Breast epithelium (tissue), 4 donors: ENCODE measurements at regions not wholly inside any gene's neighbourhood (a gene's known extent, or its start where the extent isn't known, plus 50 kb on each side); places are given as distances from the start of the nearest gene placed in this dataset.

Source experiments
- DNase-seq, 2 donors: peaks; one replicate each; pipeline ENCODE4 v3.0.0-alpha.2; 2019; ENCODE audit warnings: low spot score in 2 of 2
- H3K27ac ChIP-seq, 2 donors: fragments of 200-600 bp; sonication (generic) in 1 of 2; one replicate each; pipeline ENCODE4 v1.5.1; 2016 to 2019; ENCODE audit warnings: mild to moderate bottlenecking in 1 of 2
- H3K27me3 ChIP-seq, 2 donors: fragments of 200-600 bp; sonication (generic) in 1 of 2; one replicate each; pipeline versions ENCODE4 v1.5.1 to v1.6.0; 2017 to 2019; ENCODE audit warnings: control low read depth in 1 of 2, mild to moderate bottlenecking in 1 of 2
- H3K36me3 ChIP-seq: fragments of 200-600 bp; one replicate; pipeline ENCODE4 v1.5.1; 2019
- H3K4me1 ChIP-seq, 2 donors: fragments of 200-600 bp; sonication (generic); one replicate each; pipeline ENCODE4 v1.5.1; 2016 to 2019; ENCODE audit warnings: control low read depth in 1 of 2
- H3K4me3 ChIP-seq, 3 donors: fragments of 200-600 bp; sonication (generic); 1 replicate in 2 of 3; 2 replicates in 1 of 3; pipeline ENCODE4 v1.5.1; 2016 to 2019; ENCODE audit warnings: mild to moderate bottlenecking in 3 of 3, moderate library complexity in 2 of 3
- H3K9me3 ChIP-seq, 2 donors: fragments of 200-600 bp; sonication (generic) in 1 of 2; one replicate each; pipeline ENCODE4 v1.5.1; 2016 to 2019; ENCODE audit warnings: control low read depth in 1 of 2
- CTCF ChIP-seq, 3 donors: fragments of 450-650 bp; IDR thresholded peaks; one replicate each; pipeline ENCODE4 v1.5.1; 2016 to 2017; ENCODE audit warnings: antibody characterized with exemption in 3 of 3, mild to moderate bottlenecking in 3 of 3, moderate library complexity in 3 of 3
- POLR2A ChIP-seq: fragments of 450-650 bp; IDR thresholded peaks from one replicate; pipeline ENCODE4 v1.6.1; 2016; ENCODE audit warnings: antibody characterized with exemption, mild to moderate bottlenecking, moderate library complexity
- POLR2AphosphoS5 ChIP-seq, 3 donors: sonication (generic); formaldehyde crosslinking; IDR thresholded peaks; one replicate each; pipeline ENCODE4 v1.6.1; 2017; ENCODE audit warnings: antibody characterized with exemption in 3 of 3
- intact Hi-C: fragments of 100-400 bp; cut with DNase I; formaldehyde crosslinking; loops from one replicate; pipeline ENCODE4 v1.15.1; 2023; ENCODE audit warnings: low total_unique reads

GRCh38 chr20:39146394-39146793 lies 184.2 kb downstream of the DHX35 start:
- Histone ChIP-seq H3K9me3 (no peaks in the 10 kb centered on the region), H3K27me3 (peaks cover 0 to under 1% of the 10 kb centered on the region in 2 donors), H3K27ac (no peak overlapping the region), H3K4me3 (no peak overlapping the region), H3K36me3 (no peaks in the 10 kb centered on the region), H3K4me1 (no peaks in the 10 kb centered on the region)
- no peak for DNase-seq
- intact Hi-C loops, result no loop called here
- TF ChIP-seq CTCF (IDR thresholded peaks at IDR 0.05) (no peak), POLR2A (no peak), POLR2AphosphoS5 (IDR thresholded peaks at IDR 0.05) (no peak)

- no peaks in the 10 kb centered on the region for H3K9me3 ChIP-seq
- no peak for DNase-seq
- TF ChIP-seq CTCF (IDR thresholded peaks at IDR 0.05), result no peak
- no peak for TF ChIP-seq POLR2AphosphoS5 (IDR thresholded peaks at IDR 0.05)
- TF ChIP-seq POLR2A, result no peak
- no peaks in the 10 kb centered on the region for H3K4me1 ChIP-seq
- H3K27ac ChIP-seq, result no peak overlapping the region
- no peaks in the 10 kb centered on the region for H3K36me3 ChIP-seq
- peaks cover 0 to 5% of the 10 kb centered on the region in 2 donors for H3K27me3 ChIP-seq
- H3K4me3 ChIP-seq, result no peak overlapping the region
- intact Hi-C loops, result no loop called here
These were observed 183.8 kb downstream of the DHX35 start for GRCh38 chr20:39145921-39146320.

- no peaks in the 10 kb centered on the region for H3K9me3 ChIP-seq
- H3K27ac ChIP-seq, result no peak overlapping the region
- intact Hi-C loops, result no loop called here
- no peaks in the 10 kb centered on the region for H3K36me3 ChIP-seq
- no peaks in the 10 kb centered on the region for H3K4me1 ChIP-seq
- TF ChIP-seq CTCF (IDR thresholded peaks at IDR 0.05), result no peak
- H3K27me3 ChIP-seq, result peaks cover 0 to 11% of the 10 kb centered on the region in 2 donors
- no peak for DNase-seq
- no peak overlapping the region for H3K4me3 ChIP-seq
These were observed 182.6 kb downstream of the DHX35 start for GRCh38 chr20:39144757-39145156.

- Histone ChIP-seq H3K4me3 (no peak overlapping the region), H3K27ac (no peak overlapping the region), H3K9me3 (no peaks in the 10 kb centered on the region), H3K27me3 (peaks cover 0 to 25% of the 10 kb centered on the region in 2 donors), H3K36me3 (no peaks in the 10 kb centered on the region), H3K4me1 (no peaks in the 10 kb centered on the region)
- intact Hi-C loops, result no loop called here
- TF ChIP-seq POLR2A (no peak), POLR2AphosphoS5 (IDR thresholded peaks at IDR 0.05) (no peak), CTCF (IDR thresholded peaks at IDR 0.05) (no peak)
- no peak for DNase-seq
These were observed 180.4 kb downstream of the DHX35 start for GRCh38 chr20:39142407-39143096.

- Histone ChIP-seq H3K27me3 (peaks cover 0 to 25% of the 10 kb centered on the region in 2 donors), H3K27ac (no peak overlapping the region), H3K4me1 (no peaks in the 10 kb centered on the region), H3K9me3 (no peaks in the 10 kb centered on the region), H3K4me3 (no peak overlapping the region), H3K36me3 (no peaks in the 10 kb centered on the region)
- no peak for DNase-seq
- intact Hi-C loops, result no loop called here
- TF ChIP-seq POLR2AphosphoS5 (IDR thresholded peaks at IDR 0.05) (no peak), CTCF (IDR thresholded peaks at IDR 0.05) (no peak), POLR2A (no peak)
These were observed 175.2 kb downstream of the DHX35 start for GRCh38 chr20:39137299-39137698.
